ENCODE measurements at regions not wholly inside any gene's neighbourhood (a gene's known extent, or its start where the extent isn't known, plus 50 kb on each side); places are given as distances from the start of the nearest gene placed in this dataset.

- H4K91ac ChIP-seq (ENCODE audit: insufficient read length, low read depth, low read length) = no peak overlapping the region
- no peaks in the 10 kb centered on the region for H4K20me1 ChIP-seq (ENCODE audit: control insufficient read depth, insufficient read depth, insufficient read length)
- WGBS (ENCODE audit: extremely low coverage, insufficient read length, low lambda C conversion rate) = no CpG with 5 or more reads among the region's 2 CpGs
- H3K9ac ChIP-seq (ENCODE audit: extremely low read depth, insufficient read length, low read length) = no peak overlapping the region
- H2BK15ac ChIP-seq (ENCODE audit: low read depth, low read length) = no peak overlapping the region
- H3K4ac ChIP-seq (ENCODE audit: low read depth, low read length) = no peak overlapping the region
- H3K23ac ChIP-seq (ENCODE audit: insufficient read length, low read depth, low read length) = no peak overlapping the region
- Mint-ChIP-seq H3K4me3 (no peak overlapping the region), H3K27ac (no peak overlapping the region), H3K4me1 (no peaks in the 10 kb centered on the region), H3K27me3 (ENCODE audit: low read depth) (no peaks in the 10 kb centered on the region), H3K36me3 (ENCODE audit: insufficient read depth in 1 of 3, low read depth in 3 of 3) (peaks cover 0 to 9% (median 2%) of the 10 kb centered on the region in 3 experiments; a peak in 2 of 7 replicates), H3K9me3 (peaks cover 8 to 13% of the 10 kb centered on the region in 2 experiments; a peak in 4 of 5 replicates)
- no peak overlapping the region for H2AK5ac ChIP-seq (ENCODE audit: insufficient read length, low read length)
- TF ChIP-seq CTCF (conservative IDR thresholded peaks at IDR 0.05) = no peak
- no peak overlapping the region for H2BK120ac ChIP-seq (ENCODE audit: low read depth, low read length, poor library complexity, severe bottlenecking)
- no peaks in the 10 kb centered on the region for H3K27me3 ChIP-seq (ENCODE audit: insufficient read depth, low read length)
- no peak overlapping the region for H4K5ac ChIP-seq (ENCODE audit: insufficient read length, low read depth, low read length)
- H4K8ac ChIP-seq (replicated peaks; ENCODE audit: insufficient read length, low read depth, low read length) = no peak overlapping the region
- H3K4me2 ChIP-seq (ENCODE audit: insufficient read depth, insufficient read length, low read length) = no peak overlapping the region
- H3K27ac ChIP-seq (ENCODE audit: insufficient read length, low read depth, low read length) = no peak overlapping the region
- H3K79me1 ChIP-seq (ENCODE audit: insufficient read depth, low read depth, low read length, poor library complexity, severe bottlenecking) = no peaks in the 10 kb centered on the region
- H2BK5ac ChIP-seq (ENCODE audit: insufficient read length, low read length) = no peak overlapping the region
- H2BK20ac ChIP-seq (ENCODE audit: low read depth, low read length, poor library complexity, severe bottlenecking) = no peak overlapping the region
- H2AFZ ChIP-seq (ENCODE audit: low read length) = no peak overlapping the region
- no peak overlapping the region for H3K56ac ChIP-seq (ENCODE audit: insufficient read length, low read depth, low read length)
- H3K18ac ChIP-seq (ENCODE audit: insufficient read length, low read depth, low read length) = no peak overlapping the region
- H3K14ac ChIP-seq (ENCODE audit: insufficient read depth, low read length) = no peak overlapping the region
- no peaks in the 10 kb centered on the region for H3K4me1 ChIP-seq (ENCODE audit: insufficient read depth, low read length)
- H3K79me2 ChIP-seq (ENCODE audit: insufficient read depth, low read length) = no peaks in the 10 kb centered on the region
- no peak for DNase-seq
- H2BK12ac ChIP-seq (ENCODE audit: insufficient read length, low read depth, low read length) = no peak overlapping the region
- H3K9me3 ChIP-seq (ENCODE audit: control insufficient read depth, low read depth, low read length) = no peaks in the 10 kb centered on the region
- H3K23me2 ChIP-seq (ENCODE audit: insufficient read length, low read depth, low read length, poor library complexity, severe bottlenecking) = no peaks in the 10 kb centered on the region
- H3T11ph ChIP-seq (ENCODE audit: low read length) = no peak overlapping the region
Measured at GRCh38 chr10:109174526-109174925, 748.8 kb downstream of the XPNPEP1 start.

Measured in H9 (cell line).